T-helper 1 cell treated with Interleukin-12 subunit alpha and Interleukin-12 subunit beta and Interleukin-4 antibody, amounts not matched to agents 30 ng/mL and 1 ng/mL, for 36 hours (primary cell): ENCODE measurements at regions not wholly inside any gene's neighbourhood (a gene's known extent, or its start where the extent isn't known, plus 50 kb on each side); places are given as distances from the start of the nearest gene placed in this dataset.

Experiments
- intact Hi-C: fragments of 100-400 bp; cut with micrococcal nuclease; formaldehyde crosslinking; loops from one replicate; pipeline ENCODE4 v1.15.1; 2024

DNA sequence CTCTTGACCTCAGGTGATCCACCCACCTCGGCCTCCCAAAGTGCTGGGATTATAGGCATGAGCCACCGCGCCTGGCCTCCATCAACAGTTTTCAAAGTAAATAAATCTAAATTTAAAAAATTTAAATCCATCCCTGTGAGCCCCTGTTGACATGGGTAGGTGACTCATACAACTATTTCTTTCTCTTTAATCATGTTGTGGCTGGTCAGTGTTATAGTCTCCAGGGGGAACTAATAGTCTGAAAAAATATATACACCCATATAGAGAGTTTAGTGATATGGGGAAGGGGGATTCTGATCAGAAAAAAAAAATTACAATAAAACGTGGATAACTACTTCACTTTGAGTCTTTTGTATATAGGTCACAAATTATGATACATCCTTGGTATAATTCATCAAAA, 159.2 kb downstream of the ZNF608 start:
- intact Hi-C loops: no loop called here

DNA sequence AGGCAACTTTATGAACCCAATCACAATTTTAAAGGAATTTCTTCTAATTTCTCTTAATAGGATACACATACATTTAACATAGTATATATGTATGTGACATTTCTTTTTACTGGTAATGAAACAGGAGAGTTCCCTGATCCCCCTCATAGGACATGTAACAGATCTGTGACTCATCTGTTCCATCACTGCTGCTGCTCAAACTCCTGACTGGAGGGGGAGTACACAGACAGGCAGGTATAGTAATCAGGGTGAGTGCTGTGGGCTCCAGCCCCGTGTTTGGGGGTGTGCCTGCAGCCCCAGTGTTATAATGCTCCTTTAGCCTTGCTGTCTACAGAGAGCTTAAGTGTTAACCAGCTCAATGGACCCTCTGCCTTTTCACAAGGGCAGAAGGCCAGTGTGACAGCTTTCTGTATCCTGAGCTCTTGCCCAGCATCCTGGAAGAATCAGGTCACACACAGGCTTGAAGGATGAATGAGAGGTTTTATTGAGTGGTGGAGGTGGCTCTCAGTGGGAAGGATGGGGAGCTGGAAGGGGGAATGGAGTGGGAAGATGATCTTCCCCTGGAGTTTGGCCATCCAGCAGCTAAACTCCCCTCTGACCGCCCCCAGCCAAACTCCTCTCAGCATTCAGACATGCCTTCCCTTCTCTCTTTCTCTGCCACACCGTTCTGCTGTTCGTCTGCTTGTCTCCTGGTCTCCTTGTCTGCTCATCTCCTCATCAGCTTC, 161.3 kb downstream of the ZNF608 start:
- intact Hi-C loops: no loop called here

DNA sequence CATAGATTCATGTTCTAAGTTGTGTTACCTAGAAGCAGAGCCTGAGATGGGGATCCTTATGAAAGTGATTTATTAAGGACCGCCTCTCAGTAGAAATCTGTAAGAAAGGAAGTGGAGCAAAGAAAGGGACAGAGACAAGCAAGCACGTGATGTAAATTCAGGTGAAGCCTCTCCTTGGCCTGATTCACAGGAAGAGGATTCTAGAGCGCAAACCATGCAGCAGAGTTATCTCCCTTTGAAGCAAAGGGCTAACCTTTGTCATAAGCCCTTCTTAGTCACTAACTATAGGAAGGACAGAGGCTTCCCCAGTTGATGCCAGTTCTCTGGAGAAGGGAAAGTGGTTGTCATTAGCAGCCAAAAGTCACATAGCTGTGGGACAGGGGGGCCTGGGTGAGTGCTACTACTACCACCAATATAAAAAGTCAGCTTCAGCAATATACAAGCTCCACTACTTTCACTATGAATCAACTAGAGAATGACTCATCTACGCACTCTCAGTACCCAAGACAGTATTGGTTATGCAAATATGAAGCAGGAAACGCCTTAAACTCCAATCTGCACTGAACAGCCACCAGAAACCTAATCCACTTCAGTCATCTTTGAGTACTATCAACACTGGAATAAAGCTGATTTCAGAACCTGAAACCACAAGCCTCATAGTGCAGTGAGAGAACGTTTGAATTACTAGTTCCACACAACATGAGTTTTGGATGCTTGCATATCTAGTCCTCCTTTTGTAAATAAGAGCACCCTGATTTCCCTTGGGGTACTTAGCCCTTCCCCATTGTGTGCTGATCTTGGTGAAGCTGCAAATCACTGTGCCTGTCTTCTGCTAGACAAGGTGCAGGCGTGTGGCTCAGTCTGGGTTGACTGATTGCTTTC, 162.7 kb downstream of the ZNF608 start:
- intact Hi-C loops: loop anchor here (1.0 kb wide), 1 partner anchor 66 kb away; no protein-coding TSS in a partner anchor

DNA sequence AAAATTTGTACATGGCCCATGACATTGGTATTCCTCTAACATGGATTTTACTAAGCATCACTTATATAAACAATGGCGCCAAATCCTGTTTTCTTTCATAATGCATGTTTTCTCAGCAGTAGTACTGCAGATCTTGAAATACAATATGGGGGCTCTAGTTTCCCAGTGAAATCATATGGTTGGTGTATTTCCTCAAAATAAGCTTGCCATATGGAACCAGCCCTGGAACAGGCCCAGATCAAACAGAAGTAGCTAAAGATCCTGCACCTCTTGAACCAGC, 163.9 kb downstream of the ZNF608 start:
- intact Hi-C loops: no loop called here

DNA sequence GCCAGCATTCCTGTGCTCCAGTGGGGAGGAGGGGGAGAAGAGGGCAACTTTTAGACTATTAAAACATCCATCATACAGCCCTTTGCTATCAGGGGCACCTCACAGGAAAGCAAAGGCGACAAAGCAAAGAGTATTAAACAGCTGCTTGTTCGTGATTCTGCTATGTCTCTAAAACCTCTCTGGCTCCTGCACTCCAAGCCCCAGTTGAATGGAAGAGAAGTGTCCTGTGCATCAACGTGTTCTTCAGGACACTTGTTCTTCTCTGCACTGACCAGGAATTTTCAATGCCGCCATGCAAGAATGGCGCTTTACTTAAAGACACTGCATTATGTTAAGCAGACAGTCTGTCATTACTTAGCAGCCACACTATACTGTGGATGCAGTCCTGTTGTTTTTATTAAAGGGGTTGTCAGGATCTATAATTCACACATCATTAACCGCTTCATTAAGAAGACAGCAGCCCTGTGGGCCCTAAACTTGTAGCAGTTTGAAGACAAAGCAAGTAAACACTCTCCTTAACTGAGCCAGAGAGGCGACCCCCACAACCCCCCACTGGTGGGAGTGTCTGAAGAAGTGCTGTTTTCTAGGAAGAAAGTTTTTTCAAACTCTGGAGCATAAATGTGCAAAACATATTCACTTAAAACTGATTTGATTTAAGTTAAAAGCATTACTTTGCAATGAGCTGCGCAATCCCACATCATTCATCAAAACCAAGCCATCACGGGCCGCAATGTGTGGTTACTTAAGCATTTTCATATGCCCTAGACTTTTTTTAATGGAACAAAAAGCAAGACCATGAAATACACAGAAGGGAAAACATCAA, 164.5 kb downstream of the ZNF608 start:
- intact Hi-C loops: no loop called here

DNA sequence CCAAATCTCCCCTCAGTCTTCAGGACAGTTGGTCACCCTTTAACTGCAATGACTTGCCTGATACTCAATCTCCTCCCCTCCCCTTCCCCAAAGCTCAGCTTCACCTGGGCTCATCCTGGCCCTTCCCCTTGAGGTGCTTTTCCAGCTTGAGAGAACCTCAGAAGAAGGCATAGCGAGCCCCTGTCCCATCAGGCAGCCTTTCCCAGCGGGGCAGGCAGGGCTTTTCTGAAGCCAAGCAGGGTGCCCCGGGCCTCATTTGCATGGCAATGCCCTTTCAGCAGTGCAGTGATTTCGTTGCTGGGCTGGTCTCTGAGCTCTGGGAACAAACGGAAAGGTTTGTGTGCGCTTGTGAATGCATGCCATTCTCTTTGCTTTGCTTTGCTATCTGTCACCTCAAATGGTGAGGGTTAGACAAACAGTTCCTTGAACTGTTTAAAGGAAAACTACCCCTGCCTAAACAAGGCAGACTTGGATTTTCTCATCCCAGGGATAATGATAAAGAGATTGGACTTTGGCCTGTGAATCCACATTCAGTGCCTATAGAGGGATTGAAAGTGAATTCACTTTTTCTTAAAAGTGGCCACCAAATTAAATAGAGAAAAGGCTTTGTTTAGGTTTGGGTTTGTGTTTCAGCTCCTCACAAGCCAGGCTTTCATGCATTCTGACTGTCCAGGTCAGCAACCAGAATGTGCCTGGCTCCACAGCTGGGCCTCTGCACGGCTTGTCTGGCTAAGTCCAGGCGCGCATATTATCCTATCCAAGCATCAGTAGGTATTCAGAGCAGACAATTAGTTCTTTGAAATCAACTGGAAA, 165.3 kb downstream of the ZNF608 start:
- intact Hi-C loops: no loop called here

DNA sequence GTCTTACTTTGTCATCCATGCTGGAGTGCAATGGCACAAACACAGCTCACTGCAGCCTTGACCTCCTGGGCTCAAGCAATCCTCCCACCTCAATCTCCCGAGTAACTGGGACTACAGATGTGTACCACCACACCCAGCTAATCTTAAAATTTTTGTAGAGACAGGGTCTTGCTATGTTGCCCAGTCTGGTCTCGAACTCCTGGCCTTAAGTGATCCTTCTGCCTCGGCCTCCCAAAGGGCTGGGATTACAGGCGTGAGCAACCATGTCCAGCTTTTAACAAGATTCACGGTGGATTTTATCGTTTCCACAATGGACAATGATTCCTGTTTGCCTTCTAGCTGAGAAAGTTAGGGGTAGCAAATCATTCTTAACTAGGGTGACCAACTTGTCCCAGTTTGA, 165.9 kb downstream of the ZNF608 start:
- intact Hi-C loops: no loop called here

DNA sequence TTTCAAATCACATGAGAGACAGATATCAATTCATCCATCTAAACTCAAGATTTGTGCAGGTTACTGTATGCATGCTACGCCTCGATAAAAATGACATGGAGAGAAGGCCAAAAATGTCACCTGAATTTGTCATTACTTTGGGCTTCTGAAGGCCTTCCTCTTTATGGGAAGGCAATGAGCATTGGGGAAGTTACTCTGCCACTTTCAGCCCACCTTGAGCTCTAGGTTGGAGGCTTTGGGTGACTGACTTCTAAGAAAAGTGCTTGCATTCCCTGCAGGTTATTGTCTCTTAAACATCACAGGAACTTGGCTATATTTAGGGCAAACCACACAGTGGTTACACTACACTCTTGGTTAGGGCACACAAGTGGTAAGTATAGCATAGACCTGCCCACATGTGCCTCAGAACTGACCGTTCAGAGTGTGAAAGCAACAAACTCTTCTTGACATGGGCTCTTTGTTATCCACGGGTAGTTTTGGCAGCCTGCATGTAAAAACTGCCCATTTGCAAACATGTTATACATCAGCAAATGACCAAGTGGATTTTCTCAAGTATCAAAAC, 169.5 kb downstream of the ZNF608 start:
- intact Hi-C loops: no loop called here

DNA sequence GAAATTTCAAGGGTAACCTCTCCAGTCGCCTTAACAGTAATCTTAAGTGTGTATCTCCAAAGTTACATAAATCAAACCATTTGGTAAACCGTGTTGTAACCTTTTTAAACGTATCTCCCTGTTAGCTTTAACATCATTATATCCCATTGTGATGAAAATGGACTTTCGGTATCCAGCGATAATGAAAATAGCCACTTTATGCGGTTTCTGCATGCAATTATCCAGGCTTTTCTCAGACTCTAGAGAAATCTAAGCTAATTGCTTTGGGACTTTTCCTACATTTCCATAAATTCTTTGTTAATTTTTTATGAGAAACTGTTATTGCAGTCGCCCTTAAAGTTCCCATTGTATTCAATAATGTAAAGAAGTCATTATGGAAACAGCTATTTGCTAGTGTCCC, 170.7 kb downstream of the ZNF608 start:
- intact Hi-C loops: no loop called here

DNA sequence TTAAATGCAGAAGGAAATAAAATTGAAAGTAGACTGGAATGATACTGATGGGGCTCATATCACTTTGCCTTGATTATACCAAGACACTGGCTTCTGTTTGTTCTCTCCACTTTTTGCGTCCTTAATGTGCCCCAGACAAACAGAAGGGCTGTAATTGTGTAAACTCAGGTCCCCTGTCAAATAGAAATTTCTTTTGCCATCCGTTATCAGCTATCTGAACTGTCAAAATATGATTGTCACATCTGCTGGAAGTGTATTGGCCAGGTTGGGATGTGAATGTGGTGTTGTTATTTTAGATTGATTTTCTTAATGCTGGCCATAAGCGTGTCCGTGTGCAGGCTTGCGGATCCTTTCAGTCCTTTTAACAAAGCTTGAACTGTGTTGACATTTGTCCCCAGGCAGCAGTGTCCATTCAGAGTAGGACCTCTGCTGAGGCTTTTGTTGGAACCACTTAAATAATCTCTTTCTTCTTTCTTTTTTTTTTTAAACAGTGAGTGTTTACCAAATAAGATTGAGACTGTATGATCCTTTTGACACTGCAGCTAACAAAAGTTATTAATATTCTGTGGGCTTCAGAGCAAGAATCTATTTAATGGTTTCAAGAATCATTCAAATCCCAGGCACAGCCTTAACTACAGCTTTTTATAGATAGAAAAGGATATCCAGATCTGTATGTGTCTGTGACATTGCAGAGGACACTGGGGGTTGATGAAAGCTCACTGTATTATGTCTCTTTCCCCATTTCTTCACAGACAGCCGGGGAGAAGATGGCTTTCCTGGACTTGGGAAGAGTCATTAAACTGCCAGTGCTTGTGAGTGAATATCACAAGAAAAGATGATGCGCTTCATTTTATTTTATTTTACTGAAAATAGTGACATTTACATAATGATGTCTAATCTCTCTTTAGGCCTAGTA, 171.7 kb downstream of the ZNF608 start:
- intact Hi-C loops: no loop called here

DNA sequence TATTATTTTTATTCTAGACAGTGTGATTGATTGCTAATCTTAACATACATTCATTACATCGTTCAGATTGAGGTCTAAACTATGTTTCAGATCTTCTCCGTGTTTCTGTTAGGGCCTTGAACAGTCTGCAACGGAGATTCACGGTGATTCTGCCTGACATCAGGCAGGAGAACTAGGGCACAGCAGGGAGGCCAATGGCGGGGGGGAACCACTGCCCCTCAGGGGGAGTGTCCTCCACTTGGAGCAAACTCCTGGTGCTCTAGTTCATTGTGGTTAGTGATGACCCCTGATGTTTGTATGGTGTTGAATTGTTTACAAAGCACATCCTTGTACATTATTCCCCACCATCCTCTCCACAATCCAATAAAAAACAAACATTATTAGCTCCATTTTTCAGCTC, 173.5 kb downstream of the ZNF608 start:
- intact Hi-C loops: no loop called here

DNA sequence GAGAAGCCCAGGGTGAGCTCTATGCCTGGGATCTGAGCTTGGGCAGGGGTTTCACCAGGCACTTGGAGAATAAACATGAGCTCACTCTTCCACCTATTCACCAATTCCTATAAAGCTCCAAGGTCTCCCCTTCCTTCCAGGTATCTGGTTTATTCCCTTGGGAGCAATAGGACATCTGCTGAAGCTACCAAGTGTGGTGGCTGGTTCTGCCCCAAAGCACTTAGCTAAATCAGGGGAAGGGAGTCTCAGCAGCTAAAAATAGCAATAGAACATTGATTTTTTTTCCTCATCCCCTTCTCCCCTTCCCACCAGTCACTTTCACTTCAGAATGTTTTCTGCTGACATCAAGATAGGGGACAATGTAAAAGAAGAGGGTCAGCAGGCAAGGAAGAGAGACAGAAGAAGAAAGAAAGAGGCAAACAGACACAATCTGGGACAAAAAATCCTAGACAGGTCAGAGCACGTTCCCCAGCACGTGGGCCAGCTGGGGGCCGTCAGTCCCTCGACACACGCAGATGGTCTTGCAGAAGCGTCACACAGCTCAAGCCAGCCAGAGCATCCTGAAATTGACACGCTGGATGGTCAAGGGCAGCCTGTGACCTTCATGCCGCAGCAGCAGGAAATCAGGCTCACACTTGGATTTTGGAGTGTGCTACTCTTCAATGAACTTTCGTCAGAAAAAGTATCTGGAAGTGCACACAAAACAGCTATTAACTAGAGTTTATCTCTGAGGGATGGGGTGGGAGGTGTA, 176.0 kb downstream of the ZNF608 start:
- intact Hi-C loops: no loop called here

DNA sequence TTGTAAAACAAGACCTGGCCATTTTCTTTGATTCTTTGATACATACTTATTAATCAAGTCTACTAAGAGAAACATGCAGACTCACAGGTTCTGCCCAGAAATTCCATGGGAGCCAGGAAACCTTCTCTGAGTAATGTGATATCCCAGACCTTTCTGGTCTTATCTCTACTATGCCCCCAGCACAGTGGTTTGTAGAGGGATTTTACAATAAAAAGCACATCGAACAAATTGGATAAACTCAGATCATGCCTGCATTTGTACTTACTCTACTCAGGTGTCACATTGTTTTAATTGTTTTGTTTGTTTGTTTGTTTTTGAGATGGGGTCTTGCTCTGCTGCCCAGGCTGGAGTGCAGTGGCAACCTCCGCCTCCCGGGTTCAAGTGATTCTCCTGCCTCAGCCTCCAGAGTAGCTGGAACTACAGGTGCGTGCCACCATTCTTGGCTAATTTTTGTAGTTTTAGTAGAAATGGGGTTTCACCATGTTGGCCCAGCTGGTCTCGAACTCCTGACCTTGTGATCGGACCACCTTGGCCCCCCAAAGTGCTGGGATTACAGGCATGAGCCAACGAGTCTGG, 179.5 kb downstream of the ZNF608 start:
- intact Hi-C loops: no loop called here

DNA sequence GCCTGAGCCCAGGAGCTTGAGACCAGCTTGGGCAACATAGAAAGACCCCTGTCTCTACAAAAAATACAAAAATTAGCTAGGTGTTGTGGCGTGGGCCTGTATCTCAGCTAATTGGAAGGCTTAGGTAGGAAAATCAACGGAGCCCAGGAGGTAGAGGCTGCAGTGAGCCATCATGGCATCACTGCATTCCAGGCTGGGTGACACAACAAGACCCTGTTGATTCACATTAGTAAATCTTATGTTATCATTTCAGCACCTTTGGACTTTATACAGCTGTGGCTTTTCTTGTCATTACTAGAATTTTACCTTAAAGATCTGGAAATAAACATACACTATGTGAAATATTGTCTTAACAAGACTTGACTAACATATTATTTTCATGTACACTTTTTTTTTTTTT, 185.0 kb downstream of the ZNF608 start:
- intact Hi-C loops: no loop called here

DNA sequence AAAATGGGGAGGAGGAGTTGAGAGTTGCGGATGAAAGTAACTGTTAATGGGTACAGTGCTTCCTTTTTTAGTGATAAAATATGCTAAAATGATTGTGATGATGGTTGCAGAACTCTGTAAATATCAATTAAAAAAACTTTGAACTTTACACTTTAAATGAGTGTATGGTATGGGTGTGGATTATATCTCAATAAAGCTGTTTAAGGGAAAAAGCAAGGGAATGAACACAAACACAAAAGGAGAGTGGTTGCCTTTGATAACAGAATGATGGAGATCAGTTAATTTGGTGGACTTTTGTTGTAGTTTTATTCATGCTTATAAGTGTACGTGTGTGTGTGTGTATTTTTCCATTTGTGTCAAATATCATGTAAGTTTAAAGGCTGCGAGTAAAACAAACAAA, 186.1 kb downstream of the ZNF608 start:
- intact Hi-C loops: no loop called here

DNA sequence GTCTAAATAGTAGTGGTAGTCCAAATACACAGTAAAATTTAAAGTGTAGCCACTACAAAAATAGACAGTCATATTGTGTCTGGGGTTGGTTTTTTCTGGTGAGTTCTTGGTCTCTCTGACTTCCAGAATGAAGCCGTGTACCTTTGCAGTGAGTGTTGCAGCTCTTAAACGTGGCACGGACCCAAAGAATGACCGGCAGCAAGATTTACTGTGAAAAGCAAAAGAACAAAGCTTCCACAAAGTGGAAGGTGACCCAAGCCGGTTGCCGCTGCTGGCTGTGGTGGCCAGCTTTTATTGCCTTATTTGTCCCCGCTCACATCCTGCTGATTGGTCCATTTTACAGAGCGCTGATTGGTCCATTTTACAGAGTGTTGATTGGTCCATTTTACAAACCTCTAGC, 188.7 kb downstream of the ZNF608 start:
- intact Hi-C loops: no loop called here

DNA sequence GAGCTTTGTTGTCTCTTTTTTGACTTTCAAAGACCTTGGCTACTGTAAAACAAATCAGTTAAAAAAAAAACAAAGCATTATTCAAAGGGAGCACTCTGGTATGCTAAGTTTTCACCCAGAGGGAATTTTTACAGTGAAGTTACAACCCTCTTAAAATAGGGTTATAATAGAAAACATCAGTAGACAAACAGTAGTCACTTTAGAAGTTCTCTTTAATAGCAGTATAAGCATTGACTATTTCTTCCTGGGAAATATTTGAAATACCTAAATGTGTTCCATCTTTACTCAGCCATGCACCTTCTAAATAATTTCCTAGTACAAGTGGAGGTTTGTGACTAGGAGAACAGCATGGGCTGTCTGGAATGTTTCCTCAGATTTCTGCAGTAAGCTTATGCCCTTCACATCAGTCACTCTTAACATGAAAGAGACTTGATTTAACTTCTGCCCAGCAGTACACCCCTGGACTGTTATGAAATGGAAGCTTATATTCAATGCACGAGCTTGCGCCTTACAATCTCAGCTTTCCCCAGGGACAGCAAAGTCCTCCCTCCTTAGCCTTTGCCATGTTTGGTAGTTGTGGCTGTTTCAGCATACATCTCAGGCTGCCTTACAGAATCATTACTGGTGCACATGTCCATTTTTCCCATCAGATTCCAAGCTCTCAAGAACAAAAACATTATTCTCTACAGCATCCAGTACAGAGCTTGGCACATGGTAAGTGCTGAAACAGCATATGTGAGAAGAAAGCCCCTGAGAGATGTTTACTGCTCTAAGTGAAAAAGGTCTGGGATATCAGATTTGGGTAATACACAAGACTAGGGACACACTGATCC, 191.5 kb downstream of the ZNF608 start:
- intact Hi-C loops: no loop called here

DNA sequence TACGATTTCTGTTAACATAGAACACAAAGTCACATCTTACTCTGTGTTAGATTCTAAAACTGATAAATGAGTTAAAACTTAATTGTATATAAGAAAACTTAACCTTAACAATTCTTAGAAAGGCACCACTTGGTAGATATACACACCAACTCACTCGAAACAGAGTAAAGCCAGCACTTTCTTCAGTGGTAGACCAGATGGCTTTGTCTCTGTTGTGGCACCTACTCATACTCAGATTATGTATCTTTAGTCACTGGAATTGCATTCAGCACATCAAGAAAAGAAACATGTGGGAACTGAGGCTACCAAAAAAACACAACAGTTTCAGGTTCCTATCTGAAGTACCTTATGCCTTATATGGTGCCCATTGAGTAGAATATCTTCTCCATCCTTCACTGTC, 192.5 kb downstream of the ZNF608 start:
- intact Hi-C loops: no loop called here
